ENCODE measurements at regions not wholly inside any gene's neighbourhood (a gene's known extent, or its start where the extent isn't known, plus 50 kb on each side); places are given as distances from the start of the nearest gene placed in this dataset.

GRCh38 chr13:73943965-73944233 lies 190.3 kb downstream of the KLF12 start:
- CTCF ChIA-PET = no interaction called here
- Histone ChIP-seq H3K4me1 (ENCODE audit: control insufficient read depth, insufficient read depth, low read length) (no peaks in the 10 kb centered on the region), H3K27ac (ENCODE audit: extremely low read depth, low read depth, low read length) (no peak overlapping the region)

GRCh38 chr13:73943137-73943964 lies 190.9 kb downstream of the KLF12 start:
- no peaks in the 10 kb centered on the region for H3K36me3 ChIP-seq (ENCODE audit: control insufficient read depth in 2 of 2, insufficient read depth in 1 of 2, low read length in 2 of 2)
- ChIA-PET POLR2A (no interaction called here), CTCF (no interaction called here)
- no peak overlapping the region for H3K4me3 ChIP-seq (ENCODE audit: low read depth, low read length)
- TF ChIP-seq ATF2 (tag by site-specific recombination; IDR thresholded peaks at IDR 0.05; ENCODE audit: low read depth) (peak; percentile 35), ZNF623 (tag by site-specific recombination; IDR thresholded peaks at IDR 0.05) (no peak)
- no peaks in the 10 kb centered on the region for H3K9me3 ChIP-seq (ENCODE audit: control insufficient read depth, insufficient read depth, low read depth, low read length)
- no peak overlapping the region for H3K27ac ChIP-seq (ENCODE audit: extremely low read depth, low read depth, low read length)
- H3K4me1 ChIP-seq (ENCODE audit: control insufficient read depth, insufficient read depth, low read length) = no peaks in the 10 kb centered on the region

More at GRCh38 chr13:73943965-73944233, 190.3 kb downstream of the KLF12 start:
- TF ChIP-seq ZNF645 (tag by site-specific recombination; IDR thresholded peaks at IDR 0.05) (no peak), ZIC2 (tag by site-specific recombination; IDR thresholded peaks at IDR 0.05) (no peak), HIC1 (tag by site-specific recombination; IDR thresholded peaks at IDR 0.05) (no peak), ZNF335 (tag by site-specific recombination; conservative IDR thresholded peaks at IDR 0.05) (no peak), ZNF366 (tag by site-specific recombination; conservative IDR thresholded peaks at IDR 0.05) (no peak), ZNF19 (tag by site-specific recombination; IDR thresholded peaks at IDR 0.05; ENCODE audit: low read depth) (no peak), ZSCAN30 (tag by site-specific recombination; IDR thresholded peaks at IDR 0.05) (no peak), ZNF112 (tag by site-specific recombination; IDR thresholded peaks at IDR 0.05) (no peak), ZNF521 (tag by site-specific recombination; IDR thresholded peaks at IDR 0.05) (no peak), ZBTB10 (tag by site-specific recombination; IDR thresholded peaks at IDR 0.05) (no peak), ZFP69B (tag by site-specific recombination; IDR thresholded peaks at IDR 0.05) (no peak)
- POLR2A ChIA-PET = no interaction called here
- no peaks in the 10 kb centered on the region for H3K36me3 ChIP-seq (ENCODE audit: control insufficient read depth in 2 of 2, insufficient read depth in 1 of 2, low read length in 2 of 2)
- no peaks in the 10 kb centered on the region for H3K9me3 ChIP-seq (ENCODE audit: control insufficient read depth, insufficient read depth, low read depth, low read length)
- no peak overlapping the region for H3K4me3 ChIP-seq (ENCODE audit: low read depth, low read length)

GRCh38 chr13:73941752-73942151 lies 192.5 kb downstream of the KLF12 start:
- H3K36me3 ChIP-seq (ENCODE audit: control insufficient read depth in 2 of 2, insufficient read depth in 1 of 2, low read length in 2 of 2) = no peaks in the 10 kb centered on the region
- H3K4me1 ChIP-seq (ENCODE audit: control insufficient read depth, insufficient read depth, low read length) = no peaks in the 10 kb centered on the region
- H3K9me3 ChIP-seq (ENCODE audit: control insufficient read depth, insufficient read depth, low read depth, low read length) = no peaks in the 10 kb centered on the region
- ChIA-PET CTCF (interaction anchor here (0.7 kb wide), 1 partner anchor 34 kb away, joined by 4 read pairs; no protein-coding TSS in a partner anchor), POLR2A (no interaction called here)
- H3K4me3 ChIP-seq (ENCODE audit: low read depth, low read length) = no peak overlapping the region
- no peak overlapping the region for H3K27ac ChIP-seq (ENCODE audit: extremely low read depth, low read depth, low read length)
- no peak for TF ChIP-seq ZNF513 (tag by site-specific recombination; IDR thresholded peaks at IDR 0.05)
- no peak for TF ChIP-seq ZNF248 (tag by site-specific recombination; IDR thresholded peaks at IDR 0.05)
- TF ChIP-seq TCF7L2 (IDR thresholded peaks at IDR 0.05; ENCODE audit: borderline replicate concordance, low read depth, low read length) = no peak
- TF ChIP-seq ZNF426 (tag by site-specific recombination; IDR thresholded peaks at IDR 0.05) = no peak
- TF ChIP-seq ZNF350 (tag by site-specific recombination; IDR thresholded peaks at IDR 0.05) = no peak
- no peak for TF ChIP-seq ZNF529 (tag by site-specific recombination; IDR thresholded peaks at IDR 0.05; ENCODE audit: insufficient replicate concordance)
- no peak for TF ChIP-seq ZNF155 (tag by site-specific recombination; IDR thresholded peaks at IDR 0.05)
- TF ChIP-seq SCRT2 (tag by site-specific recombination; IDR thresholded peaks at IDR 0.05) = no peak
- TF ChIP-seq ZNF174 (tag by site-specific recombination; IDR thresholded peaks at IDR 0.05) = no peak

Data from HEK293 (cell line).